ENCODE measurements at regions not wholly inside any gene's neighbourhood (a gene's known extent, or its start where the extent isn't known, plus 50 kb on each side); places are given as distances from the start of the nearest gene placed in this dataset.
"Not testable (repeated sequence)": the region's sequence is repeated elsewhere in the genome, so short reads cannot be mapped to it uniquely, and the experiment has no call there.

DNA sequence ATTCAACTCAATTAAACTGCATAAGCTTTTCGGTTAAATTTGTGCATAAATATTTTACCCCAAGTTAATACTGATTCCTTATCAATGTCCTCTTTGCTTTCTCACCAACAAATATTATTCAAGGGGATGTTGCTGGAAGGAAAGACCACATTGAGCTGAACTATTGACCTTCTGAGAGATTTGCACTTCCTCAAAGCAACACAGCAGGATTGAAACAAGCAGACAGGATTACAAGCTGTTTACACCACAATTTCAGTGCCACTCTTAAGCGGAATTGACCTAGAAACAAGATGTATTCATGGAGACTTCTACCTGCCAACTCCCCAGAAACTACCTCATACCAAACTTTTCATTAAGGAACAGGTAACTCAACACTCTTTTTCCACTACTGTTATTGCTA is 96.5 kb upstream of the DUSP21 start:
- H3K27ac ChIP-seq (ENCODE audit: low read length): no peak overlapping the region
- DNase-seq (no peak), ATAC-seq (ENCODE audit: insufficient read depth, low read depth) (no peak)
- no peak overlapping the region for H2AFZ ChIP-seq (ENCODE audit: low read depth, low read length)
- no peak overlapping the region for H3K4me3 ChIP-seq (ENCODE audit: low read depth in 1 of 2, low read length in 2 of 2)
- no peak overlapping the region for H3K9ac ChIP-seq (ENCODE audit: low read depth, low read length)
- TF ChIP-seq, protein P1, sequence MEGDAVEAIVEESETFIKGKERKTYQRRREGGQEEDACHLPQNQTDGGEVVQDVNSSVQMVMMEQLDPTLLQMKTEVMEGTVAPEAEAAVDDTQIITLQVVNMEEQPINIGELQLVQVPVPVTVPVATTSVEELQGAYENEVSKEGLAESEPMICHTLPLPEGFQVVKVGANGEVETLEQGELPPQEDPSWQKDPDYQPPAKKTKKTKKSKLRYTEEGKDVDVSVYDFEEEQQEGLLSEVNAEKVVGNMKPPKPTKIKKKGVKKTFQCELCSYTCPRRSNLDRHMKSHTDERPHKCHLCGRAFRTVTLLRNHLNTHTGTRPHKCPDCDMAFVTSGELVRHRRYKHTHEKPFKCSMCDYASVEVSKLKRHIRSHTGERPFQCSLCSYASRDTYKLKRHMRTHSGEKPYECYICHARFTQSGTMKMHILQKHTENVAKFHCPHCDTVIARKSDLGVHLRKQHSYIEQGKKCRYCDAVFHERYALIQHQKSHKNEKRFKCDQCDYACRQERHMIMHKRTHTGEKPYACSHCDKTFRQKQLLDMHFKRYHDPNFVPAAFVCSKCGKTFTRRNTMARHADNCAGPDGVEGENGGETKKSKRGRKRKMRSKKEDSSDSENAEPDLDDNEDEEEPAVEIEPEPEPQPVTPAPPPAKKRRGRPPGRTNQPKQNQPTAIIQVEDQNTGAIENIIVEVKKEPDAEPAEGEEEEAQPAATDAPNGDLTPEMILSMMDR (IDR thresholded peaks at IDR 0.05; ENCODE audit: borderline replicate concordance, extremely low read depth, low read length, poor library complexity, severe bottlenecking): no peak
- no peak for TF ChIP-seq EZH2 (IDR thresholded peaks at IDR 0.05; ENCODE audit: borderline replicate concordance, low read depth, low read length, severe bottlenecking)
- H3K79me2 ChIP-seq (ENCODE audit: insufficient read depth, low read length): no peaks in the 10 kb centered on the region
- H3K27me3 ChIP-seq (ENCODE audit: insufficient read depth, low read length, poor library complexity): no peaks in the 10 kb centered on the region
- H3K4me2 ChIP-seq (ENCODE audit: insufficient read depth, low read length): no peak overlapping the region
- H4K20me1 ChIP-seq (ENCODE audit: insufficient read depth, low read length): no peaks in the 10 kb centered on the region
- no peaks in the 10 kb centered on the region for H3K9me3 ChIP-seq (ENCODE audit: insufficient read depth, low read length, severe bottlenecking)
- H3K36me3 ChIP-seq (ENCODE audit: insufficient read depth, low read length): no peaks in the 10 kb centered on the region
- no peaks in the 10 kb centered on the region for H3K4me1 ChIP-seq (ENCODE audit: insufficient read depth, low read length)

- H3K27me3 ChIP-seq (ENCODE audit: insufficient read depth, low read length, poor library complexity): no peaks in the 10 kb centered on the region
- no peaks in the 10 kb centered on the region for H3K4me1 ChIP-seq (ENCODE audit: insufficient read depth, low read length)
- no peaks in the 10 kb centered on the region for H3K79me2 ChIP-seq (ENCODE audit: insufficient read depth, low read length)
- H4K20me1 ChIP-seq (ENCODE audit: insufficient read depth, low read length): no peaks in the 10 kb centered on the region
- TF ChIP-seq, protein P1 (IDR thresholded peaks at IDR 0.05; ENCODE audit: borderline replicate concordance, extremely low read depth, low read length, poor library complexity, severe bottlenecking): no peak
- TF ChIP-seq EZH2 (IDR thresholded peaks at IDR 0.05; ENCODE audit: borderline replicate concordance, low read depth, low read length, severe bottlenecking): no peak
- H3K9ac ChIP-seq (ENCODE audit: low read depth, low read length): no peak overlapping the region
- H3K4me2 ChIP-seq (ENCODE audit: insufficient read depth, low read length): no peak overlapping the region
- H3K36me3 ChIP-seq (ENCODE audit: insufficient read depth, low read length): no peaks in the 10 kb centered on the region
- no peak overlapping the region for H2AFZ ChIP-seq (ENCODE audit: low read depth, low read length)
- H3K4me3 ChIP-seq (ENCODE audit: low read depth in 1 of 2, low read length in 2 of 2): no peak overlapping the region
- no peak for DNase-seq
- no peaks in the 10 kb centered on the region for H3K9me3 ChIP-seq (ENCODE audit: insufficient read depth, low read length, severe bottlenecking)
- no peak overlapping the region for H3K27ac ChIP-seq (ENCODE audit: low read length)
- 0 out of 3 replicates have a peak, but pooled peaks have one; percentile 14 for ATAC-seq (ENCODE audit: insufficient read depth, low read depth)
Measured at GRCh38 chrX:44744799-44745198, 99.0 kb upstream of the DUSP21 start.

DNA sequence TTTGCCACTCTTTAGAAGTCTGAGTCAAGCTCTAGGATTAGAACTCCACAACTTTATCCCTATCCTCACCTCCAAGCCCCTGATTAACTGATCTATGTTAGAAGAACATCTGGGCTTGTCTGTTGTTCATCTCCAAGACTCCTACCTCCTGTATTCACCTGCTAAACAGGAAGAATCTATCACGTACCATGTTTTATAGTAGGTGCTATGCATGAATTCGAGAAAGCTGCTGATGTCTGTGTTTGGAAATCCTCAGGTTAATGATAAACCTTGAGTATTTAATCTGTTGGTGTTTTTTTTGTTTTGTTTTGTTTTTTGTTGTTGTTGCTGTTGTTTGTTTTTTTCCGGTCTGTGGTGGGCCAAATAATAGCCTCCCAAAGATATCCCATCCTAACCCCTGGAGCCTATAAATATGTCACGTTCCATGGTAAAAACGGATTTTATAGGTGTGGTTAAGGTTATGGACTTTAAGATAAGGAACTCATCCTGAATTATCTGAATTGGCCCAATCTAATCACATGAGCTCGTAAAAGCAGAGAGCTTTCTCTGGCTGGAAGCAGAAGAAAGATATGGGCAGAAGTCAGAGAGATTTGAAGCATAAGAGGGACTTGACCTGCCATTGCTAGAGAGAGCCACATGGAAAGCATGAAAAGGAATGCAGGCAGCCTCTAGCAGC is 101.2 kb upstream of the DUSP21 start:
- DNase-seq: no peak
- Histone ChIP-seq H3K27ac (ENCODE audit: low read length) (no peak overlapping the region), H3K27me3 (ENCODE audit: insufficient read depth, low read length, poor library complexity) (no peaks in the 10 kb centered on the region), H3K36me3 (ENCODE audit: insufficient read depth, low read length) (no peaks in the 10 kb centered on the region), H2AFZ (ENCODE audit: low read depth, low read length) (no peak overlapping the region), H3K4me1 (ENCODE audit: insufficient read depth, low read length) (no peaks in the 10 kb centered on the region), H3K4me3 (ENCODE audit: low read depth in 1 of 2, low read length in 2 of 2) (no peak overlapping the region), H4K20me1 (ENCODE audit: insufficient read depth, low read length) (no peaks in the 10 kb centered on the region), H3K79me2 (ENCODE audit: insufficient read depth, low read length) (no peaks in the 10 kb centered on the region), H3K9me3 (ENCODE audit: insufficient read depth, low read length, severe bottlenecking) (no peaks in the 10 kb centered on the region), H3K9ac (ENCODE audit: low read depth, low read length) (no peak overlapping the region), H3K4me2 (ENCODE audit: insufficient read depth, low read length) (no peak overlapping the region)
- TF ChIP-seq, protein P1 (IDR thresholded peaks at IDR 0.05; ENCODE audit: borderline replicate concordance, extremely low read depth, low read length, poor library complexity, severe bottlenecking): no peak
- TF ChIP-seq EZH2 (IDR thresholded peaks at IDR 0.05; ENCODE audit: borderline replicate concordance, low read depth, low read length, severe bottlenecking): no peak
- ATAC-seq (ENCODE audit: insufficient read depth, low read depth): no peak

DNA sequence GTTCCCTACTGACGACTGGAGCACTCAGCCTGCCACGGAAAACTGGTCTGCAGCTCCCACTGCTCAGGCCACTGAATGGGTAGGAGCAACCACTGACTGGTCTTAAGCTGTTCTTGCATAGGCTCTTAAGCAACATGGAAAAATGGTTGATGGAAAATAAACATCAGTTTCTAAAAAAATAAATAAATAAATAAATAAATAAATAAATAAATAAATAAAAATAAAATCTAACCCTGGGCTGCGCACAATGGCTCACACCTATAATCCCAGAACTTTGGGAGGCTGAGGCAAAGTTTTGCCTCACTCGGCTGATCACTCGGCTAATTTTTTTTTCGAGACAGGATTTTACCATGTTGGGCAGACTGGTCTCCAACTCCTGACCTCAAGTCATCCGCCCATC is 102.0 kb upstream of the DUSP21 start:
- not testable (repeated sequence) for ATAC-seq (ENCODE audit: insufficient read depth, low read depth); H3K79me2 ChIP-seq (ENCODE audit: insufficient read depth, low read length); H3K36me3 ChIP-seq (ENCODE audit: insufficient read depth, low read length); H3K4me2 ChIP-seq (ENCODE audit: insufficient read depth, low read length); H3K4me1 ChIP-seq (ENCODE audit: insufficient read depth, low read length); H3K27me3 ChIP-seq (ENCODE audit: insufficient read depth, low read length, poor library complexity); H4K20me1 ChIP-seq (ENCODE audit: insufficient read depth, low read length); H3K9me3 ChIP-seq (ENCODE audit: insufficient read depth, low read length, severe bottlenecking); DNase-seq; H2AFZ ChIP-seq (ENCODE audit: low read depth, low read length); H3K4me3 ChIP-seq (ENCODE audit: low read depth in 1 of 2, low read length in 2 of 2); H3K9ac ChIP-seq (ENCODE audit: low read depth, low read length); H3K27ac ChIP-seq (ENCODE audit: low read length)

- not testable (repeated sequence) for H3K36me3 ChIP-seq (ENCODE audit: insufficient read depth, low read length); DNase-seq; H3K27ac ChIP-seq (ENCODE audit: low read length); H3K4me1 ChIP-seq (ENCODE audit: insufficient read depth, low read length); H3K4me3 ChIP-seq (ENCODE audit: low read depth in 1 of 2, low read length in 2 of 2); H3K9me3 ChIP-seq (ENCODE audit: insufficient read depth, low read length, severe bottlenecking); H3K27me3 ChIP-seq (ENCODE audit: insufficient read depth, low read length, poor library complexity); H3K79me2 ChIP-seq (ENCODE audit: insufficient read depth, low read length); H2AFZ ChIP-seq (ENCODE audit: low read depth, low read length); H3K4me2 ChIP-seq (ENCODE audit: insufficient read depth, low read length); H4K20me1 ChIP-seq (ENCODE audit: insufficient read depth, low read length); H3K9ac ChIP-seq (ENCODE audit: low read depth, low read length); ATAC-seq (ENCODE audit: insufficient read depth, low read depth)
Measured at GRCh38 chrX:44741458-44741857, 102.4 kb upstream of the DUSP21 start.
